A549 (cell line): ENCODE measurements at regions not wholly inside any gene's neighbourhood (a gene's known extent, or its start where the extent isn't known, plus 50 kb on each side); places are given as distances from the start of the nearest gene placed in this dataset.

Experiments used
- CEBPB ChIP-seq, 2 experiments: fragments of >200 bp in 1 of 2; sonication (Bioruptor Twin) in 1 of 2; formaldehyde crosslinking in 1 of 2; IDR thresholded peaks; 2 replicates each; pipeline ENCODE4 v1.6.1; 2012 to 2016
- CTCF ChIP-seq: fragments of >200 bp; sonication (Bioruptor Twin); formaldehyde crosslinking; IDR thresholded peaks from 3 replicates; pipeline ENCODE4 v1.5.1; 2016
- JUNB ChIP-seq: fragments of >200 bp; sonication (Bioruptor Twin); formaldehyde crosslinking; IDR thresholded peaks from 2 replicates; pipeline ENCODE4 v1.6.1; 2016
- MAFK ChIP-seq: fragments of 450-650 bp; IDR thresholded peaks from 2 replicates; pipeline ENCODE4 v1.6.1; 2014; ENCODE audit not compliant: partially characterized antibody
- MAZ ChIP-seq: fragments of 150-350 bp; IDR thresholded peaks from 2 replicates; pipeline ENCODE4 v1.6.1; 2014; ENCODE audit warnings: antibody characterized with exemption, low read depth, low read length, borderline replicate concordance
- MYC ChIP-seq: IDR thresholded peaks from 2 replicates; pipeline ENCODE4 v1.6.1; 2012; ENCODE audit warnings: mild to moderate bottlenecking, inconsistent platforms, low read length, improper control_type of control experiment, borderline replicate concordance
- RAD21 ChIP-seq, 2 experiments: fragments of >200 bp in 1 of 2; sonication (Bioruptor Twin) in 1 of 2; formaldehyde crosslinking in 1 of 2; IDR thresholded peaks in 1 of 2; conservative IDR thresholded peaks in 1 of 2; 2 replicates in 1 of 2; 3 replicates in 1 of 2; pipeline ENCODE4 v1.6.1; 2012 to 2018; ENCODE audit warnings: inconsistent platforms in 1 of 2
- REST ChIP-seq: fragments of 200-600 bp; sonication (generic); IDR thresholded peaks from 2 replicates; pipeline ENCODE4 v1.6.1; 2016; ENCODE audit warnings: antibody characterized with exemption, mild to moderate bottlenecking, moderate library complexity
- RFX5 ChIP-seq: fragments of 450-650 bp; IDR thresholded peaks from 2 replicates; pipeline ENCODE4 v1.7.1; 2014; ENCODE audit warnings: antibody characterized with exemption, mild to moderate bottlenecking, moderate library complexity

- no peak for TF ChIP-seq CTCF
- TF ChIP-seq RFX5: no peak
- no peak for TF ChIP-seq MAZ
- no peak for TF ChIP-seq RAD21 (conservative IDR thresholded peaks at IDR 0.05 in 1 of 2, IDR thresholded peaks at IDR 0.05 in 1 of 2)
- no peak for TF ChIP-seq JUNB
- no peak for TF ChIP-seq REST
- no peak for TF ChIP-seq MYC
- no peak for TF ChIP-seq MAFK
- TF ChIP-seq CEBPB (IDR thresholded peaks at IDR 0.05): no peak
Measured at GRCh38 chr3:182698078-182698477, 95.2 kb upstream of the ATP11B start.
